Activated T-helper 9 cell treated with anti-CD3 and anti-CD28 coated beads, Interleukin-2, amount 50 U/mL, for 16 hours (primary cell): ENCODE measurements at regions not wholly inside any gene's neighbourhood (a gene's known extent, or its start where the extent isn't known, plus 50 kb on each side); places are given as distances from the start of the nearest gene placed in this dataset.

Experiments used
- DNase-seq: peaks from one replicate; pipeline ENCODE4 v3.0.0-alpha.2; 2020; ENCODE audit warnings: low read depth

- DNase-seq: no peak
Measured at GRCh38 chr14:53516261-53516774, 363.2 kb upstream of the DDHD1 start.

GRCh38 chr14:53515276-53515675 lies 362.2 kb upstream of the DDHD1 start:
- DNase-seq: no peak

DNA sequence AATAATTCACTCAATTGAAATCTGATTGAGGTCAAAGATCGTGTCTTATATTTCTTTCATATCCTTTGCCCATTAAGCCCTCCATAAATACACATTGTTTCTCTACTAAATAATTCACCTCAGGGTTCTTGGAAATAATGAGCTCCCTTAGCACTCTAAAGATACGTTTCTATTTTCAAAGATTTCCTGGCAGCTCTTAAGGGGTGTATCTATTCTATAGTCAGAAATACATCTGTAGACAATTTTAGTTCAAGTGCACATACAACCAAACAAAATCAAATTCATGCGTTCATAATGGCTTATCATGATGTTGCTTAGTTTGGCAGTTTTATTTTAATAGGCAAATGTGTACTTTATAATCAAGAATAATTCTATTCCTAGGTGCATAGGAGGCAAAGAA lies 361.1 kb upstream of the DDHD1 start:
- DNase-seq: no peak

DNA sequence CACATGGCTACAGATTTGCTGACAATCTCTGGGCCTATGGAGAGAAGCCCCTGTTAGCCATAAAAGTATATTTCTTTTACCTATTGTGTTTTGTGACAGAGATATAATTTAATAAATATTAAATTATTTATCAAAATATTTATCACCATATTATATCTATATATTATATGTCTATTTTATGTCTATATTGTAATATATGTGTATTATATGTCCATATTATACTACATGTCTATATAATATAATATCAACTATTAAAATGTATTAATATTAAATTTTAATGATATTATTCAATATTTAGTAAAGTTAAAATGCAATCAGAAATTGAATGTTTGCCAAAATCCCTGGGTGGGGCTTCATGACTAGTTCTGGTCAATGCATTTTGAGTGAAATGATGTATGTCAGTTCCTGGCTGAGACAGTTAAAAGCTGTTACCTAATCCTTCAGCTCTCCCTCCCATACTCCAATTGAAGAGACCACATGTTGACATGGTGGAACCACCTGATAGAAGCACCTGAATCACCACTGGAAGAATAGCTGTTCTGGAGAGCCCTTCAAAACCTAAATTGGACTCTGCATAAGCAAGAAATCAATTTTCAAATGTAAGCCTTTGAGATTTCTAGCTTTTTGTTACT lies 357.3 kb upstream of the DDHD1 start:
- DNase-seq: no peak

DNA sequence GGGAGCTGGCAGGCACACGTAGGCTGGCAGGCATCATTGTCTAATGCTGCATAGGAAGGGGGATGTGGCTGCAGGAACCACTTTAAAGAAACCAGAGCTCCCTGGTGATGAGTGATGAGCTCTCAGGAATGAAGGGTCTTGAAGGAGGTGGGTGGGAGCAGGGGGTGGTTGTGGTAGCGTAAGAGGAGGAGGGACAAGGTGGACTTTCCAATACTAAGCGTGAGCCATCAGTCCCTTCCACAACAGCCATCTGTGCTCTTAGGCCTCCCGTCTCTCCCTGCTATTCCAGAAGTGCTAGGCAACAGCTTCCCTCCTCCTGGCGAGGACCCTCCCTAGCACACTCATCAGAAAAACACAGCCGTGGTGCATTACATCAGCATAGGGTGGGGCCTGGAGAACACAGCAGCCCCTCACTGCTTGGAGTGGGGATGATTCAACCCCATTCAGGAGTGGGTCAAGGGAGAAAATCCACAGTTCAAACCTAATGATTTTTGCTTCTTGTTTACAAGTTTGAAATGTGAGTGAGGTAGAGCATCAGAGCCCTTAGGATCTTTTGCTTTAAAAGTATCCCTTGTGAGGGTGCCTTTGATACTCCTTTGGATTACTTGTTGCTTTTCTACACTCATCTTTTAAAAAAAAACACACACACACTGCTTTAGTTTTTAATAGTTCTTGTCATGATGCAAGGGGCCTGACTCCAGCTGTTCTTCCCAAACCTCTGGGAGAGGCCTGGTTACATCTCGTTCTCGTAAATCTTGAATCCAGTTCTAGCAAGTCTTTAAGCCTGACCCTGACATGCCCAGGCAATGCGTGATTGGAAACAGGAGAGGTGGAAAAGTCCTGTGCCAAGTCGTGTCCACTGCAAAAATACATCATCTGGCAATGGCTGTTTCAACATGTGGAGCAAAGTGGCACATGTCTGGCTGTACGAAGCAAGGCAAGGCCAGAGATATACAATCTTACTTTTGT lies 356.4 kb upstream of the DDHD1 start:
- no peak for DNase-seq

- DNase-seq: no peak
Measured at GRCh38 chr14:53501361-53502211, 348.5 kb upstream of the DDHD1 start.

GRCh38 chr14:53500191-53500590 lies 347.1 kb upstream of the DDHD1 start:
- no peak for DNase-seq

- no peak for DNase-seq
Measured at GRCh38 chr14:53496668-53497067, 343.5 kb upstream of the DDHD1 start.

DNA sequence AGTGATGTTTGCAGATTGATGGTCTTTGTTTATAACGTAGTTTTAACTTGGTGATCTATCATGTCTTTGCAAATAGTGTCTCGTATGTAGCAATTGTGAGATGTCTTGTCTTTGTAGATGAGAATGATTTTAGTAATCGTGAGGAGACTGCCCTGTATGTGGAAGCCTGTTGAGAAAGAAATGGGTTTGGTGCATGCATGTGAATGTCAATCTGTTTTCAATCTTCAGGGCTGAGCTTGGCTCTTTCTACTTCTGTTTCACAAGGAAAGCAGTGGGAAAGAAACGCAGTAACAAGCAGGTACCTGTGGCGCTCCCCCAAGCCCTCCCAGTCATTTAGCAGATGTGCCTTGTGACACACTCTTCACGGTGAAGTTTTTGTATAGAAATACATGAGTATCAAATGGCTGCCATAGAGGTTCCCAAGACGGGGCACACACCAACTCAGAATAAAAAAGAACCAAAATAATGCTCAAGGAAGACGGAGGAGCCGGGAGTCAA lies 342.8 kb upstream of the DDHD1 start:
- no peak for DNase-seq

DNA sequence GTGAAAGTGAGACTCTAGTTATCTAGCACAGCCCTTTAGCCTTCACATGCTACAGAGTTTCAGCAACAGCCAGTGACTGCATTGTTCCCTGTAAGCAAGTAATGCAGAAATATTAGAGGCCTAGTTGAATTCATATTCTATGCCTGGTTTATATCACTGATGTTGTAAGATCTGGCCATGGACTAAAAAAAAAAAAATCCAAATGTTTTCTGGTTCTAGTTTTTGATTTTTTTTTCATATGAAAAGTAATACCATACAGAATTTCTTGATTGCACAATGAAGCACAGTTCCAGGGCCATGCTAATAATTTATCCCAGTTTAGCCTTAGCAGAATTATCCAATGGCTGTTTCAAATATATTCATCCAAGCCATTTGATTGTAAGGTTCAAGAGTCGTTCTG lies 341.5 kb upstream of the DDHD1 start:
- no peak for DNase-seq

- no peak for DNase-seq
Measured at GRCh38 chr14:53493860-53494259, 340.7 kb upstream of the DDHD1 start.

GRCh38 chr14:53493320-53493719 lies 340.2 kb upstream of the DDHD1 start:
- no peak for DNase-seq

- no peak for DNase-seq
Measured at GRCh38 chr14:53491884-53492277, 338.8 kb upstream of the DDHD1 start.

DNA sequence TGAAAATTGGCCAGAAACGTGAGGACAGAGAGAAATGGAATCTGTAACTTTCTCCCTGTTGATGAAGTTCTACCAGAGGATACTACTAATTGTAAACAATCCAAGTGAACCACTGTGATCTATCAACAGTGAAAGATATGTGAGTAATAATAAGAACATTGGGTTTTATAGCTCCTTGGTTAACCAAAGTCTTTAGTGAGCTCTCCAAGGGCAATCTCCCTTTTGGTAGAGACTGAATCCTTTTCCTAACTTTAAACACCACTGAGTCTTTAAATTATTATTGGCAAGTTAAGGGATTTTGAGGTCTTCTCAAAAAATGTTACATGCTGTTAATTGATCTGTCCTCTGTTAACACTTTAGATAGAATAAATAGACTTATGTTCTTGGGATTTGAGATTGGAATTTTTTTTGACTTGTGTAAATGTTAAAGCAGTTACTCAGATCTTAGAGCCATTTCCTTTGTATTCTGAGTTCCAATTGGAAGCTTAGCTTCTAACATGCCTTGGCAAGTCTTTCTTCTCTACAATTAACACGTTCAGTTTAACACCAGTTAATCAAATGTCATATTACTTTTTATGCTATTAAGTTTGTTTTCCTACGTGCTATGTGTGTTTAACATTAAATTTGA lies 338.2 kb upstream of the DDHD1 start:
- DNase-seq: no peak

DNA sequence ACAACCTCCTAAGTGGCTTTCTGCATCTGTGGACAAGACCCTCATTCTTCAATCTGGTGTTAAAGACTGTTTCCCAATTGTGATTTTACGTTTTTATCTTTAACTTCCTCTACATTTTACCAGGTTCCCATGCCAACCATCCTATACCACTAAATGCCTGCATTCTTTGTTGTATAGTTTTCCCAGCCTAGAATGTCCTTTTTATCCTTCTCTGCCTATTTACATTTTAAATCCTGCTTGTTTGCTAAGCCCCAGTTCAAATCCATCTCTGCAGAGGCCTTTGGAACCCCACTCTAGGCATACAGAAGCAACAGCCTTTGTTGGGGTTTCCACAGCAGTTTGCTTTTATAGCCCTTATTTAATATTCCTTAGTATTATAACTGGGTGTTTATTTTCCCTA lies 325.1 kb upstream of the DDHD1 start:
- DNase-seq: no peak

DNA sequence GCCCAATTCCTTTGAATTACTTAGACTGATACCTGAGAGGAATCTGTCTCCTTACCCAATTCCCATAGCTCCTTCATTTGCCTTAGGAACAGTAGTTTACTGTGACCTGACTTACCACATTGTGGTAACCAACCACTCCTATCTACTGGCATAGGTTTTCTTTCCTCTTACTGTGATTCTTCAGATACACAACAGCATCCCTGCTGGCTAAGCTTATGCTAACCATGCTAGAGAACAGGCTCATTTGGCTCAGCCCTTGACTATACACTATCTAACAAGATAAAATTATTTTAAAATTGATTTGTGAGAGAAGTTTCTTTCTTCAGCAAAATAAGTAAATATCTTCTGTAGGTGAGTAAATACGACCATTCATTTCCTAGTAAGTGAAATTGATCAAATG lies 320.4 kb upstream of the DDHD1 start:
- no peak for DNase-seq

- DNase-seq: no peak
Measured at GRCh38 chr14:53472306-53472705, 319.2 kb upstream of the DDHD1 start.

DNA sequence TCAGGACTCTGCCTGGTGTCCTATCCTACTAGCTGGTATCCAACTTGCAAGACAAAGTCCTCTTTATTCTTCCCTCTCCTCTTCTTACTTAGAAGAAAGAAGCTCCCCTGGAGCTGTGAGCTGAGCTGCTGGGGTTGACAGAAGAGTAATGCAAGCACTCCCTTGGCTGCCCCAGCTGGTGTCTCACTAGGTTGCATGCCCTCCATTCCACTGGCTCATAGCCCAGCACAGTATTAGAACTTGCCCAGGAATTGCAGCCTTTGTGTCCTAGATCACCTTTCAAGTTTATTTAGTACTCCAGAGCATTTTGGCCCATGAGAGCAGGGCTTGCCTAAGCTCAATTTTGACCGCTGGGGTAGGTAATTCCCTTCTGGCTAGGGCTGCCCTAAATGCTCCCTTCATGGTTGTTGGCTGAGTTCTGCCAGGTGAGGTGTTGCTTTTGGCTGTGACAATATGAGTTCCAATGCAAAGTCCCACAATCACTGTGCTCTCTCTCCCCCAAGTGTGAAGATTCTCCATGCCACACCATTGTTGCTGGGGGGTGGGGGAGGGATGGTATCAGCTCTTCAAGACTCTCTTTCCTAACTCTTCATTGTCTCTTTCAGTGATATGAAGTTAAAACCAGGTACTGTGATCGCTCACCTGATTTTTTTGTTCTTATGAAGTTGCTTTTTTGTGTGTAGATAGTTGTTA lies 317.4 kb upstream of the DDHD1 start:
- DNase-seq: no peak

DNA sequence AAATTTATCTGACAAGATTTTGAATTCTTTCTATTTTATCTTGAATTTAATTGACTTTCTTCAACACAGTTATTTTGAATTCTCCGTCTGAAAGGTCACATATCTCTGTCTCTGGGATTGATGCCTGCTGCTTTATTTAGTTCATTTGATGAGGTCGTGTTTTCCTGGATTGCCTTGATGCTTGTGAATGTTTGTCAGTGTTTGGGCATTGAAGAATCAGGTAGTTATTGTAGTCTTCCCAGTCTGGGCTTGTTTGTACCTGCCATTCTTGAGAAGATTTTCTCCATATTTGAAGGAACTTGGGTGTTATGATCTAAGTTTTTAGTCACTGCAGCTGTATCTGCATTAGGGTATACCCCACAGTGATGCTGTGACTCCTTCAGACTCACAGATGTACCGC lies 315.8 kb upstream of the DDHD1 start:
- no peak for DNase-seq

DNA sequence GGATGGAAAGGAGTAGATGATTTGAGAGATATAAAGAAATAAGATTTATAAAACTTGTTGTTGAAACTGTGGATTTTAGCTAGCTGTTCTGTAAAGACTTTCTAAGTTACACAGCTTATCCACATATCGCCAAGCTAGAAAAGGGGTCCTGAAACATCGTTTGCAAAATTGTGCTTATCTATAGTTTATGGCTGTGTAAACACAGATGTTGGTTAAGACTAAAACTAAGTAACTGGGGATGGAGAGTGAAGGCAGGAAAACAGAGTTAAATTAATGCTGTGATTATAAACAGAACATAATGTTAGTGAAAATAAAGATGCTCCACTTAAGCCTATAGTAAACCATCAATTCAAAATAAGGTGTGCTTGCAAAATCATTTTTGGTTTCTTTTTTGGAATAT lies 311.3 kb upstream of the DDHD1 start:
- DNase-seq: no peak
